Activated CD8-positive, alpha-beta T cell treated with anti-CD3 and anti-CD28 coated beads for 36 hours (primary cell): ENCODE measurements at regions not wholly inside any gene's neighbourhood (a gene's known extent, or its start where the extent isn't known, plus 50 kb on each side); places are given as distances from the start of the nearest gene placed in this dataset.

Experiments
- ATAC-seq: fragments of 200-7000 bp; cut with Tn5 transposase; one replicate; pipeline ENCODE4 v1.10.0; 2021; ENCODE audit warnings: mild to moderate bottlenecking, moderate library complexity
- CTCF ChIA-PET: fragments of 350-600 bp; sonication (Branson Sonifier 250); formaldehyde crosslinking; loops from one replicate; lab custom pipeline; 2021; ENCODE audit warnings: antibody characterized with exemption; lab: Charles Lee
- POLR2A ChIA-PET: fragments of 350-600 bp; sonication (Branson Sonifier 250); formaldehyde crosslinking; loops from one replicate; lab custom pipeline; 2021; ENCODE audit warnings: antibody characterized with exemption; lab: Charles Lee
- DNase-seq: peaks from one replicate; pipeline ENCODE4 v3.0.0-alpha.2; 2020
- H3K27ac Mint-ChIP-seq: one replicate; pipeline ENCODE4 v1.8.0; 2021; ENCODE audit warnings: mild to moderate bottlenecking, mixed read lengths
- H3K27me3 Mint-ChIP-seq: one replicate; pipeline ENCODE4 v1.8.0; 2021; ENCODE audit warnings: mixed read lengths
- H3K36me3 Mint-ChIP-seq: one replicate; pipeline ENCODE4 v1.8.0; 2021; ENCODE audit warnings: low read depth, mixed read lengths
- H3K4me1 Mint-ChIP-seq: one replicate; pipeline ENCODE4 v1.8.0; 2021; ENCODE audit warnings: low read depth, mixed read lengths
- H3K4me3 Mint-ChIP-seq: one replicate; pipeline ENCODE4 v1.8.0; 2021; ENCODE audit warnings: mild to moderate bottlenecking, moderate library complexity, mixed read lengths
- H3K9me3 Mint-ChIP-seq: one replicate; pipeline ENCODE4 v1.8.0; 2021; ENCODE audit warnings: mixed read lengths
- CTCF ChIP-seq: fragments of 200-600 bp; IDR thresholded peaks from one replicate; pipeline ENCODE4 v1.8.0; 2022; ENCODE audit warnings: antibody characterized with exemption, mild to moderate bottlenecking
- intact Hi-C: fragments of 100-400 bp; cut with micrococcal nuclease; formaldehyde crosslinking; loops from one replicate; pipeline ENCODE4 v1.10.0; 2022

GRCh38 chr6:163996491-163996890, 582.0 kb downstream of the QKI start:
- POLR2A ChIA-PET = no interaction called here
- no peaks in the 10 kb centered on the region for H3K36me3 Mint-ChIP-seq
- no peaks in the 10 kb centered on the region for H3K9me3 Mint-ChIP-seq
- H3K4me3 Mint-ChIP-seq = no peak overlapping the region
- H3K27me3 Mint-ChIP-seq = no peaks in the 10 kb centered on the region
- CTCF ChIA-PET = no interaction called here
- H3K4me1 Mint-ChIP-seq = no peaks in the 10 kb centered on the region
- DNase-seq (no peak), ATAC-seq (no peak)
- TF ChIP-seq CTCF = no peak
- no peak overlapping the region for H3K27ac Mint-ChIP-seq
- intact Hi-C loops = no loop called here

- DNase-seq = no peak
- ATAC-seq = no peak
- intact Hi-C loops = no loop called here
- no peaks in the 10 kb centered on the region for H3K36me3 Mint-ChIP-seq
- ChIA-PET CTCF (no interaction called here), POLR2A (no interaction called here)
- no peaks in the 10 kb centered on the region for H3K4me1 Mint-ChIP-seq
- no peak overlapping the region for H3K27ac Mint-ChIP-seq
- no peak for TF ChIP-seq CTCF
- H3K9me3 Mint-ChIP-seq = no peaks in the 10 kb centered on the region
- H3K27me3 Mint-ChIP-seq = no peaks in the 10 kb centered on the region
- no peak overlapping the region for H3K4me3 Mint-ChIP-seq
These were observed 580.0 kb downstream of the QKI start for GRCh38 chr6:163994566-163994965.

GRCh38 chr6:163992701-163993100, 578.2 kb downstream of the QKI start:
- Mint-ChIP-seq H3K27me3 (peaks cover 5% of the 10 kb centered on the region), H3K36me3 (no peaks in the 10 kb centered on the region), H3K4me1 (no peaks in the 10 kb centered on the region), H3K4me3 (no peak overlapping the region), H3K9me3 (no peaks in the 10 kb centered on the region), H3K27ac (no peak overlapping the region)
- no peak for TF ChIP-seq CTCF
- ChIA-PET CTCF (no interaction called here), POLR2A (no interaction called here)
- DNase-seq (no peak), ATAC-seq (no peak)
- intact Hi-C loops = no loop called here

- Mint-ChIP-seq H3K27ac (no peak overlapping the region), H3K27me3 (peaks cover 5% of the 10 kb centered on the region), H3K4me1 (no peaks in the 10 kb centered on the region), H3K4me3 (no peak overlapping the region), H3K9me3 (no peaks in the 10 kb centered on the region), H3K36me3 (no peaks in the 10 kb centered on the region)
- ATAC-seq = no peak
- ChIA-PET POLR2A (no interaction called here), CTCF (no interaction called here)
- no peak for DNase-seq
- intact Hi-C loops = no loop called here
- TF ChIP-seq CTCF = no peak
These were observed 577.5 kb downstream of the QKI start for GRCh38 chr6:163992056-163992455.

GRCh38 chr6:163991321-163991720, 576.8 kb downstream of the QKI start:
- no peak overlapping the region for H3K27ac Mint-ChIP-seq
- DNase-seq (no peak), ATAC-seq (no peak)
- H3K9me3 Mint-ChIP-seq = no peaks in the 10 kb centered on the region
- no peaks in the 10 kb centered on the region for H3K36me3 Mint-ChIP-seq
- H3K27me3 Mint-ChIP-seq = peaks cover 5% of the 10 kb centered on the region
- no peak for TF ChIP-seq CTCF
- ChIA-PET POLR2A (no interaction called here), CTCF (no interaction called here)
- H3K4me1 Mint-ChIP-seq = no peaks in the 10 kb centered on the region
- intact Hi-C loops = no loop called here
- no peak overlapping the region for H3K4me3 Mint-ChIP-seq
